ENCODE measurements at regions not wholly inside any gene's neighbourhood (a gene's known extent, or its start where the extent isn't known, plus 50 kb on each side); places are given as distances from the start of the nearest gene placed in this dataset.

DNA sequence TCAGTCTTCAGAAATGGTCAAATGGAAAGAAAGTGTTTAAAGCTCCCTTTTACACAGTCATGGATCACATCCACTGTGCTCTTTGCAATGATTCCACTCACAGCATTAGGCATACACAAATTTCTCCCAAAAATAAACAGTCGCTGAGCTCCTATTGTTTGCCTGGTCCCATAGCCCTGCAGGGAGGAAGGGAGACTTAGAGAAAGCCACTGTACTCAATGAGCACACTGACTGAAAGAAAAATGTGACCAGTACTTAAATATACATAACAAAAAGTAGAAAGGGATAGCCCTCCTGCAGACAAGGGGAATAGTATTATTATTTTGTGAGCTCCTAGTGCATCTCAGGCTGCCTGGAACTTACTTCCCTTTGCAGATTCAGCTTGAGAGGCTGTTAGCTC, 853.2 kb downstream of the GRID1 start:
- Histone ChIP-seq H3K4me3 (replicated peaks in 1 of 3; ENCODE audit: low read depth in 2 of 3, low read length in 3 of 3) (no peak overlapping the region), H4K20me1 (ENCODE audit: insufficient read depth, low read length) (no peaks in the 10 kb centered on the region), H3K9ac (ENCODE audit: insufficient read depth, low read length, poor library complexity, severe bottlenecking) (no peak overlapping the region), H3K27ac (ENCODE audit: low read depth in 1 of 2, low read length in 2 of 2) (no peak overlapping the region), H3K4me2 (replicated peaks; ENCODE audit: extremely low read depth, low read length, poor library complexity, severe bottlenecking) (no peak overlapping the region), H3K4me1 (ENCODE audit: control insufficient read depth in 1 of 2, insufficient read depth in 2 of 2, low read length in 2 of 2) (no peaks in the 10 kb centered on the region), H3K27me3 (ENCODE audit: control insufficient read depth in 2 of 2, insufficient read depth in 2 of 2, low read length in 2 of 2) (no peaks in the 10 kb centered on the region), H3K79me2 (ENCODE audit: insufficient read depth, low read length) (no peaks in the 10 kb centered on the region), H3K36me3 (replicated peaks in 1 of 2; ENCODE audit: control insufficient read depth in 1 of 2, insufficient read depth in 2 of 2, low read length in 2 of 2) (no peaks in the 10 kb centered on the region), H3K9me3 (replicated peaks in 1 of 2; ENCODE audit: control insufficient read depth in 1 of 2, insufficient read depth in 1 of 2, low read length in 2 of 2) (no peaks in the 10 kb centered on the region), H2AFZ (ENCODE audit: insufficient read depth, low read depth, low read length, poor library complexity, severe bottlenecking) (no peak overlapping the region)
- WGBS (ENCODE audit: insufficient coverage): no CpG with 5 or more reads among the region's 1 CpG
- Mint-ChIP-seq H3K27ac (no peak overlapping the region), H3K4me3 (no peak overlapping the region), H3K9me3 (peaks cover 0 to 7% (median under 1%) of the 10 kb centered on the region in 7 donors), H3K4me1 (no peaks in the 10 kb centered on the region), H3K36me3 (no peaks in the 10 kb centered on the region), H3K27me3 (ENCODE audit: low read depth in 3 of 3) (no peaks in the 10 kb centered on the region)
- DNase-seq: no peak
- intact Hi-C loops (cut with micrococcal nuclease): no loop called here
- TF ChIP-seq, protein P1, sequence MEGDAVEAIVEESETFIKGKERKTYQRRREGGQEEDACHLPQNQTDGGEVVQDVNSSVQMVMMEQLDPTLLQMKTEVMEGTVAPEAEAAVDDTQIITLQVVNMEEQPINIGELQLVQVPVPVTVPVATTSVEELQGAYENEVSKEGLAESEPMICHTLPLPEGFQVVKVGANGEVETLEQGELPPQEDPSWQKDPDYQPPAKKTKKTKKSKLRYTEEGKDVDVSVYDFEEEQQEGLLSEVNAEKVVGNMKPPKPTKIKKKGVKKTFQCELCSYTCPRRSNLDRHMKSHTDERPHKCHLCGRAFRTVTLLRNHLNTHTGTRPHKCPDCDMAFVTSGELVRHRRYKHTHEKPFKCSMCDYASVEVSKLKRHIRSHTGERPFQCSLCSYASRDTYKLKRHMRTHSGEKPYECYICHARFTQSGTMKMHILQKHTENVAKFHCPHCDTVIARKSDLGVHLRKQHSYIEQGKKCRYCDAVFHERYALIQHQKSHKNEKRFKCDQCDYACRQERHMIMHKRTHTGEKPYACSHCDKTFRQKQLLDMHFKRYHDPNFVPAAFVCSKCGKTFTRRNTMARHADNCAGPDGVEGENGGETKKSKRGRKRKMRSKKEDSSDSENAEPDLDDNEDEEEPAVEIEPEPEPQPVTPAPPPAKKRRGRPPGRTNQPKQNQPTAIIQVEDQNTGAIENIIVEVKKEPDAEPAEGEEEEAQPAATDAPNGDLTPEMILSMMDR (IDR thresholded peaks at IDR 0.05): no peak

DNA sequence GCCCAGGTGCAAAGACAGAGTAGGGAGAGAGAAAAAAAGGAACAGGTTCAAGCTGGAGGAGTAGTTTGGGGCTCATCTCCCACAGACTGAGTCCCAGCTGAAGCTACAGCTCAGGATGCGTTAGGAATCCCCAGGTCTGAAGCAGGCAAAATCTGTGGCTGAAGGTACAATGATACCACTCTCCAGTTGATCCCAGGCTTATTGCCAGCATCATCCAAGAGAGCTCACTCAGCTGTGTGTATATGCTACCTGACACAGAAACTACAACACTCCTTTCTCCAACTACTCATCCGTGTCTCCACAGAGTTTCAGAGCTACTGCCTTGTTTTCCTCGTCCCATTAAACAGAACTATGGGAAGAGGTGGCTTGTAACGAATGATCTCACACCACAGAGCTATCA, 851.3 kb downstream of the GRID1 start:
- Histone ChIP-seq H3K4me1 (ENCODE audit: control insufficient read depth in 1 of 2, insufficient read depth in 2 of 2, low read length in 2 of 2) (no peaks in the 10 kb centered on the region), H3K27ac (ENCODE audit: low read depth in 1 of 2, low read length in 2 of 2) (no peak overlapping the region), H3K36me3 (replicated peaks in 1 of 2; ENCODE audit: control insufficient read depth in 1 of 2, insufficient read depth in 2 of 2, low read length in 2 of 2) (no peaks in the 10 kb centered on the region), H3K79me2 (ENCODE audit: insufficient read depth, low read length) (no peaks in the 10 kb centered on the region), H3K4me3 (replicated peaks in 1 of 3; ENCODE audit: low read depth in 2 of 3, low read length in 3 of 3) (no peak overlapping the region), H2AFZ (ENCODE audit: insufficient read depth, low read depth, low read length, poor library complexity, severe bottlenecking) (no peak overlapping the region), H4K20me1 (ENCODE audit: insufficient read depth, low read length) (no peaks in the 10 kb centered on the region), H3K4me2 (replicated peaks; ENCODE audit: extremely low read depth, low read length, poor library complexity, severe bottlenecking) (no peak overlapping the region), H3K9ac (ENCODE audit: insufficient read depth, low read length, poor library complexity, severe bottlenecking) (no peak overlapping the region), H3K27me3 (ENCODE audit: control insufficient read depth in 2 of 2, insufficient read depth in 2 of 2, low read length in 2 of 2) (no peaks in the 10 kb centered on the region), H3K9me3 (replicated peaks in 1 of 2; ENCODE audit: control insufficient read depth in 1 of 2, insufficient read depth in 1 of 2, low read length in 2 of 2) (no peaks in the 10 kb centered on the region)
- TF ChIP-seq, protein P1 (IDR thresholded peaks at IDR 0.05): no peak
- no peaks in the 10 kb centered on the region for H3K27me3 Mint-ChIP-seq (ENCODE audit: low read depth in 3 of 3)
- no peak for DNase-seq
- H3K27ac Mint-ChIP-seq: no peak overlapping the region
- intact Hi-C loops (cut with micrococcal nuclease): no loop called here
- H3K4me3 Mint-ChIP-seq: no peak overlapping the region
- H3K4me1 Mint-ChIP-seq: no peaks in the 10 kb centered on the region
- 89% methylated on average over 1 of the region's 4 CpGs for WGBS (ENCODE audit: insufficient coverage)
- H3K36me3 Mint-ChIP-seq: no peaks in the 10 kb centered on the region
- peaks cover 0 to 5% (median 3%) of the 10 kb centered on the region in 7 donors for H3K9me3 Mint-ChIP-seq
